GM19193 (cell line): ENCODE measurements at regions not wholly inside any gene's neighbourhood (a gene's known extent, or its start where the extent isn't known, plus 50 kb on each side); places are given as distances from the start of the nearest gene placed in this dataset.

Experiments used
- POLR2A ChIP-seq: IDR thresholded peaks from 4 replicates; pipeline ENCODE4 v1.6.1; 2011; ENCODE audit not compliant: insufficient read depth, insufficient read length; ENCODE audit errors: extremely low read depth

- TF ChIP-seq POLR2A, result no peak
Measured at GRCh38 chr4:111698361-111698760, 446.9 kb upstream of the FAM241A start.

GRCh38 chr4:111699165-111699564 lies 446.1 kb upstream of the FAM241A start:
- TF ChIP-seq POLR2A, result no peak

GRCh38 chr4:111701102-111701501 lies 444.2 kb upstream of the FAM241A start:
- no peak for TF ChIP-seq POLR2A

GRCh38 chr4:111707491-111707890 lies 437.8 kb upstream of the FAM241A start:
- TF ChIP-seq POLR2A, result no peak

GRCh38 chr4:111712093-111712677 lies 433.1 kb upstream of the FAM241A start:
- no peak for TF ChIP-seq POLR2A

- no peak for TF ChIP-seq POLR2A
Measured at GRCh38 chr4:111713276-111713675, 432.0 kb upstream of the FAM241A start.

- no peak for TF ChIP-seq POLR2A
Measured at GRCh38 chr4:111717921-111718320, 427.3 kb upstream of the FAM241A start.

- TF ChIP-seq POLR2A, result no peak
Measured at GRCh38 chr4:111718763-111719559, 426.3 kb upstream of the FAM241A start.

- no peak for TF ChIP-seq POLR2A
Measured at GRCh38 chr4:111720866-111721265, 424.4 kb upstream of the FAM241A start.

GRCh38 chr4:111722213-111722720 lies 423.0 kb upstream of the FAM241A start:
- no peak for TF ChIP-seq POLR2A

GRCh38 chr4:111736516-111736915 lies 408.7 kb upstream of the FAM241A start:
- no peak for TF ChIP-seq POLR2A

GRCh38 chr4:111744847-111745246 lies 400.4 kb upstream of the FAM241A start:
- TF ChIP-seq POLR2A, result no peak

GRCh38 chr4:111748157-111748556 lies 397.1 kb upstream of the FAM241A start:
- TF ChIP-seq POLR2A, result no peak

GRCh38 chr4:111754003-111754402 lies 391.3 kb upstream of the FAM241A start:
- no peak for TF ChIP-seq POLR2A

- no peak for TF ChIP-seq POLR2A
Measured at GRCh38 chr4:111755571-111755970, 389.7 kb upstream of the FAM241A start.

GRCh38 chr4:111761531-111761930 lies 383.7 kb upstream of the FAM241A start:
- TF ChIP-seq POLR2A, result no peak
